ENCODE measurements at regions not wholly inside any gene's neighbourhood (a gene's known extent, or its start where the extent isn't known, plus 50 kb on each side); places are given as distances from the start of the nearest gene placed in this dataset.

- POLR2A ChIA-PET: interaction anchor here (0.6 kb wide), 1 partner anchor 228 kb away, joined by 3 read pairs; no protein-coding TSS in a partner anchor
- no peak for DNase-seq (ENCODE audit: low spot score)
- Histone ChIP-seq H3K9me2 (ENCODE audit: insufficient read depth, low read length) (no peaks in the 10 kb centered on the region), H2AFZ (ENCODE audit: low read length) (no peak overlapping the region), H4K20me1 (ENCODE audit: insufficient read depth, low read length) (no peaks in the 10 kb centered on the region), H3K36me3 (ENCODE audit: insufficient read depth, low read length) (no peaks in the 10 kb centered on the region), H3K4me1 (ENCODE audit: insufficient read depth, low read length, poor library complexity, severe bottlenecking) (no peaks in the 10 kb centered on the region), H3K4me2 (ENCODE audit: low read length) (no peak overlapping the region), H3K9me3 (ENCODE audit: low read length) (no peaks in the 10 kb centered on the region), H3K79me2 (ENCODE audit: insufficient read depth, low read depth, low read length) (no peaks in the 10 kb centered on the region), H3K4me3 (ENCODE audit: low read depth, low read length, poor library complexity, severe bottlenecking) (no peak overlapping the region), H3K27ac (ENCODE audit: low read depth, low read length, poor library complexity, severe bottlenecking) (no peak overlapping the region)
- TF ChIP-seq EZH2phosphoT487 (IDR thresholded peaks at IDR 0.05; ENCODE audit: borderline replicate concordance, low read depth, low read length): no peak
- TF ChIP-seq CTCF (conservative IDR thresholded peaks at IDR 0.05; ENCODE audit: low read length): no peak
- intact Hi-C loops (cut with micrococcal nuclease; ENCODE audit: unreplicated experiment): no loop called here
- CTCF ChIA-PET (ENCODE audit: unreplicated experiment): no interaction called here
- no TSS peak for BruUV-seq (replicated peaks)
These were observed 1040.6 kb upstream of the SLC10A2 start for GRCh38 chr13:104106705-104107393.

- ChIA-PET CTCF (ENCODE audit: unreplicated experiment) (no interaction called here), POLR2A (interaction anchor here (0.6 kb wide), 2 partner anchors 37 to 229 kb away, joined by 3 read pairs; no protein-coding TSS in a partner anchor)
- Histone ChIP-seq H3K9me3 (ENCODE audit: low read length) (no peaks in the 10 kb centered on the region), H3K79me2 (ENCODE audit: insufficient read depth, low read depth, low read length) (no peaks in the 10 kb centered on the region), H3K4me1 (ENCODE audit: insufficient read depth, low read length, poor library complexity, severe bottlenecking) (no peaks in the 10 kb centered on the region), H3K4me3 (ENCODE audit: low read depth, low read length, poor library complexity, severe bottlenecking) (no peak overlapping the region), H3K9me2 (ENCODE audit: insufficient read depth, low read length) (no peaks in the 10 kb centered on the region), H3K36me3 (ENCODE audit: insufficient read depth, low read length) (no peaks in the 10 kb centered on the region), H3K4me2 (ENCODE audit: low read length) (no peak overlapping the region), H4K20me1 (ENCODE audit: insufficient read depth, low read length) (no peaks in the 10 kb centered on the region), H2AFZ (ENCODE audit: low read length) (no peak overlapping the region), H3K27ac (ENCODE audit: low read depth, low read length, poor library complexity, severe bottlenecking) (no peak overlapping the region)
- intact Hi-C loops (cut with micrococcal nuclease; ENCODE audit: unreplicated experiment): no loop called here
- no TSS peak for BruUV-seq (replicated peaks)
- no peak for TF ChIP-seq CTCF (conservative IDR thresholded peaks at IDR 0.05; ENCODE audit: low read length)
- TF ChIP-seq EZH2phosphoT487 (IDR thresholded peaks at IDR 0.05; ENCODE audit: borderline replicate concordance, low read depth, low read length): no peak
- DNase-seq (ENCODE audit: low spot score): no peak
These were observed 1039.5 kb upstream of the SLC10A2 start for GRCh38 chr13:104105418-104106355.

Measured in OCI-LY7 (cell line).